ENCODE measurements at regions not wholly inside any gene's neighbourhood (a gene's known extent, or its start where the extent isn't known, plus 50 kb on each side); places are given as distances from the start of the nearest gene placed in this dataset.
A peak's percentile ranks its signal among the peaks of the same experiment; 100 is the strongest.
"Not testable (repeated sequence)": the region's sequence is repeated elsewhere in the genome, so short reads cannot be mapped to it uniquely, and the experiment has no call there.

- WGBS, 2 donors = 72 to 85% methylated on average over 2 of the region's 2 CpGs
- H3K4me3 ChIP-seq = no peak overlapping the region
- TF ChIP-seq EP300 (IDR thresholded peaks at IDR 0.05) (no peak), POLR2AphosphoS5 (IDR thresholded peaks at IDR 0.05) (no peak), POLR2A (IDR thresholded peaks at IDR 0.05) (no peak), CTCF (IDR thresholded peaks at IDR 0.05) (no peak)
- no peak for DNase-seq
- no peaks in the 10 kb centered on the region for H3K4me1 ChIP-seq
- no peaks in the 10 kb centered on the region for H3K36me3 ChIP-seq
- intact Hi-C loops (cut with DNase I) = no loop called here
- H3K27me3 ChIP-seq = no peaks in the 10 kb centered on the region
- no peaks in the 10 kb centered on the region for H3K9me3 ChIP-seq
- H3K27ac ChIP-seq = no peak overlapping the region
Measured at GRCh38 chr11:96865020-96865419, 475.2 kb downstream of the JRKL start.

- DNase-seq = no peak
- intact Hi-C loops (cut with DNase I) = no loop called here
- TF ChIP-seq EP300 (IDR thresholded peaks at IDR 0.05) = no peak
- no peak for TF ChIP-seq POLR2AphosphoS5 (IDR thresholded peaks at IDR 0.05)
- TF ChIP-seq POLR2A (IDR thresholded peaks at IDR 0.05) = no peak
- no peak for TF ChIP-seq CTCF (IDR thresholded peaks at IDR 0.05)
- Histone ChIP-seq H3K4me3 (no peak overlapping the region), H3K4me1 (no peaks in the 10 kb centered on the region), H3K36me3 (no peaks in the 10 kb centered on the region), H3K9me3 (no peaks in the 10 kb centered on the region), H3K27ac (no peak overlapping the region), H3K27me3 (no peaks in the 10 kb centered on the region)
Measured at GRCh38 chr11:96869207-96869606, 479.4 kb downstream of the JRKL start.

- H3K4me3 ChIP-seq = no peak overlapping the region
- no peaks in the 10 kb centered on the region for H3K4me1 ChIP-seq
- no peak overlapping the region for H3K27ac ChIP-seq
- TF ChIP-seq POLR2AphosphoS5 (IDR thresholded peaks at IDR 0.05) (no peak), CTCF (IDR thresholded peaks at IDR 0.05) (no peak), POLR2A (IDR thresholded peaks at IDR 0.05) (no peak), EP300 (IDR thresholded peaks at IDR 0.05) (no peak)
- no peak for DNase-seq
- H3K36me3 ChIP-seq = no peaks in the 10 kb centered on the region
- H3K9me3 ChIP-seq = no peaks in the 10 kb centered on the region
- no peaks in the 10 kb centered on the region for H3K27me3 ChIP-seq
- intact Hi-C loops (cut with DNase I) = no loop called here
- 61 to 72% methylated on average over 4 of the region's 4 CpGs for WGBS, 2 donors
Measured at GRCh38 chr11:96875712-96876111, 485.9 kb downstream of the JRKL start.

GRCh38 chr11:96878299-96879051, 488.7 kb downstream of the JRKL start:
- Histone ChIP-seq H3K9me3 (no peaks in the 10 kb centered on the region), H3K4me1 (no peaks in the 10 kb centered on the region), H3K27ac (no peak overlapping the region), H3K4me3 (no peak overlapping the region), H3K27me3 (no peaks in the 10 kb centered on the region), H3K36me3 (no peaks in the 10 kb centered on the region)
- WGBS, 2 donors = 90 to 94% methylated on average over 6 of the region's 6 CpGs
- intact Hi-C loops (cut with DNase I) = no loop called here
- TF ChIP-seq POLR2A (IDR thresholded peaks at IDR 0.05) (no peak), CTCF (IDR thresholded peaks at IDR 0.05) (no peak), POLR2AphosphoS5 (IDR thresholded peaks at IDR 0.05) (no peak), EP300 (IDR thresholded peaks at IDR 0.05) (no peak)
- DNase-seq = peak; percentile 49

GRCh38 chr11:96882622-96883021, 492.8 kb downstream of the JRKL start:
- DNase-seq; H3K27ac ChIP-seq; H3K27me3 ChIP-seq; H3K36me3 ChIP-seq; intact Hi-C loops (cut with DNase I); H3K4me1 ChIP-seq; H3K4me3 ChIP-seq; H3K9me3 ChIP-seq: not testable (repeated sequence)
- 82 to 87% methylated on average over 2 of the region's 2 CpGs for WGBS, 2 donors

All from sigmoid colon (tissue), 6 donors.